GM19351 (cell line): ENCODE measurements at regions not wholly inside any gene's neighbourhood (a gene's known extent, or its start where the extent isn't known, plus 50 kb on each side); places are given as distances from the start of the nearest gene placed in this dataset.

Source experiments
- ATAC-seq: cut with Tn5 transposase; IDR thresholded peaks from one replicate; pipeline ENCODE4 v1.9.1; 2021; ENCODE audit warnings: mild to moderate bottlenecking, moderate library complexity; ENCODE audit not compliant: unreplicated experiment

DNA sequence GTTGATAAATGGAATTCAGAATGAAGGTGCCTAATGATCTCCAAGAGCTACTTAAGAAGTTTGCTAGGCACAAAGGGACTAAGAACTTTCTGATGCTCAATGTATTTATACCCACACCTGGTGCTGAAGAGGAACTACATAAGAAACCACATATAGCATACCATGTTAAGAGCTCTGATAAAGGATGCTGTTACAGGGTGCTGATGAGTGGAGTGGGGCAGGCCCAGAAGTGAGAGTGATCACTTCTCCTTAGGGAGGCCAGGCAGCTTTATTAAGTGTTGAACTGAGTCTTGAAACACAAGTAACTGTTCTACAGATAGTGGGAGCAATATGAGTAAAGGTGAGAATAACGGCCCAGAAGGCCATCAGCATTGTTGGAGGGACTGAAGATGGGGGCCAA is 68.3 kb upstream of the CHRDL1 start:
- no peak for ATAC-seq

DNA sequence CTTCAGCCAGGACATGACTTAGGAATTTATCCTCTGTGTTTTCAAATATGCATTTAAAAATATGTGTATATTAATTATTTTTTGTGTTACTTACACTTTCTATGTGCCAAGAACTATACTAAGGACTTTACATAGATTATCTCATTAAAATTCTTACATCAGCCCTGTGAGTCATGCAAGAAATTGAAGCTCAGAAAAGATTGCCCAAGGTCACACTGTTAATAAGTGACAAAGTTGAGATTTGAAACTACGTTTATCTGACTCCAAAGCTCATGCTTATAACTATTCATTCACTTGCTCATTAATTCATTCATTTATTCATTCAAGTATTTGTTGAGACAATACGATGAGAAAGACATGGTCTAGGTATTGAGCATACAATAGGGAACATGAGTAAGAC is 62.9 kb upstream of the CHRDL1 start:
- ATAC-seq, result no peak

DNA sequence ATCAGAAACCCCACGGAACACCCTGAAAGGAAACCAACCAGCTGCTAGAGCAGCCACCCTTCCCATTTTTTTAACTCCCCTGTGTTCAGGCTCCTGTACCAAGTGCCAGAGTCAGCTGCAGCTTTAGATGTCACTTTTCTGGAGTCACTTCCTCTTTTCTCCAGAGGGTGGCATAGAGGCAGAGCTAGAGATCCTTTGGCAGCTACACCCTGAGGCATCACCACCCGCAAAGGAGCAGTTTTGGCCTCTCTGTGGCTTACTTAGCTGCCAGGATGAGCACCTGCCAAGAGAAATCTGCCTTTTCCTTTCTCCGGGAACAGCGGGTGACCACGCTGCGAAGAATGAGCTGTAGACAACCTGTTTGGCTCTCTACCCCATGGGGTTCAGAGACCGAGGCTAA is 58.0 kb upstream of the CHRDL1 start:
- ATAC-seq, result peak; percentile 36

DNA sequence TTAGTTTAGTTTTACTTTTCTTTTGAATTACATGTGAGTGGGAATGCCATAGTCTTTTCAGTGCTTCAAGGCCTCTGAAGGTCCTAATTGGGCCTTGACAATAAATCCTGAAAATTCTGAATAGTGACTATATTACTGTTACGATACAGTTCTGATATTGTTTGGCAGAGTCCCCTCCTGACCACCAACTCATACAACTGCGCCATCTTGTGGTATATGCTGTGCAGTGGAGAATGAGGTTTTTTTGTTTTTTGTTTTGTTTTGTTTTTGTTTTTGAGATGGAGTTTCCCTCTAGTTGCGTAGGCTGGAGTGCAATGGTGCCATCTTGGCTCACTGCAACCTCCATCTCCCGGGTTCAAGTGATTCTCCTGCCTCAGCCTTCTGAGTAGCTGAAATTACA is 56.6 kb upstream of the CHRDL1 start:
- peak; percentile 36 for ATAC-seq

DNA sequence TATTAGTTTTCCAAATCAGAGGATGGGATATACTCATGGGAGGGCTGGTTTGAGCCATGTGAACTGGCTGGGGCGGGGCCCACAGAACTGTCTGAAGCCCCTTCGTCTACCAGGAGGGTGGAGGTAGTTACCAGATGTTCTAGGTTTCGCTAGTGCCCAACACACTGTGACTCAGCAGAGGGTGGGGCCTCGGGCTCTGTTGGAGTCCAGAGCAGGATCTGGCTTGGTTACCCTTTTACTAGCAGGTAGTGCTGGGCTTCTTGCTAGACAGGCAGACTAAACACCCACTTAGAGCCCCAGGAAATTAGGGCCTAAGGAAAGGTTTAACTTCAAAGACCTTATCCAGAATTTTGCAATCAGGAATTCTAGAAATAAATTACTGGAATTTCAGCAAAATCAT is 56.2 kb upstream of the CHRDL1 start:
- ATAC-seq, result no peak

DNA sequence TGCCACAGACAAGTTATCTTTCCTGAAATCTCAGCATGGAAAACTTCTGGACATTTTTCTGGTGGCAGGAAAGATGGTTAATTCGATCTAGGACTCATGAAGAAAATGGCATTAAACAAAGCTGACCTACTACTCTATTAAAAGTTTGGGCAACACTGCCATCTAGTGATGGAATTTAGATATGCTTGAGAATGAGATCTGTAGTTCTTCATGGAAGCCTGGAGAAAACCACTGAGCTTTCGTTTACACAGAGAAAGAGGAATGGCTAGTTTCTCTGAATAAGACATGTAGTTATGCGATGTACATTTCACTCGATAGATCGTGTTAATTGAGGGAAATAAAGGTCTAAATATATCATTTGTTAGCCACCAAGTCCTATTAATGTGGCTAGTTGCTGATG is 51.7 kb upstream of the CHRDL1 start:
- ATAC-seq, result peak; percentile 65

DNA sequence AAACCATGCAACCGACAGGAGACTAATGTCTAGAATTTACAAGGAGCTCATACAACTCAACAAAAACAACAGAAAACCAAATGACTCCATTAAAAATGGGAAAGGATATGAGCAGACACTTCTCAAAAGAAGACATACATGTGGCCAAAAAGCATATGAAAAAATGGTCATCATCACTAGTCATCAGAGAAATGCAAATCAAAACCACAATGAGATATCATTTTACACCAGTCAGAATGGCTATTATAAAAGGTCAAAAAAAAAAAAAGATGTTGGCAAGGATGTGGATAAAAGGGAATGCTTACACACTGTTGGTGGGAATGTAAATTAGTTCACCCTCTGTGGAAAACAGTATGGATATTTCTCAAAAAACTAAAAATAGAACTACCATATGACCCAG is 50.5 kb upstream of the CHRDL1 start:
- ATAC-seq, result no peak
